ENCODE measurements at regions not wholly inside any gene's neighbourhood (a gene's known extent, or its start where the extent isn't known, plus 50 kb on each side); places are given as distances from the start of the nearest gene placed in this dataset.

GRCh38 chr6:23563323-23563722 is 562.7 kb upstream of the NRSN1 start:
- TF ChIP-seq REST (IDR thresholded peaks at IDR 0.05) (no peak), CTCF (IDR thresholded peaks at IDR 0.05) (no peak), POLR2AphosphoS2 (conservative IDR thresholded peaks at IDR 0.05; ENCODE audit: low read length) (no peak), JUN (IDR thresholded peaks at IDR 0.05) (no peak), GATA3 (IDR thresholded peaks at IDR 0.05; ENCODE audit: borderline replicate concordance) (no peak), MYC (IDR thresholded peaks at IDR 0.05; ENCODE audit: borderline replicate concordance, low read length) (no peak), HOXB13 (CRISPR knock-in tag; IDR thresholded peaks at IDR 0.05; ENCODE audit: low read depth) (no peak), MAX (IDR thresholded peaks at IDR 0.05) (no peak), POLR2A (IDR thresholded peaks at IDR 0.05; ENCODE audit: low read length) (no peak), EP300 (IDR thresholded peaks at IDR 0.05) (no peak), FOSL2 (IDR thresholded peaks at IDR 0.05) (no peak), FOSL2 (CRISPR knock-in tag; IDR thresholded peaks at IDR 0.05) (no peak), RFX5 (IDR thresholded peaks at IDR 0.05) (no peak)

Data from A549 (cell line).